ENCODE measurements at regions not wholly inside any gene's neighbourhood (a gene's known extent, or its start where the extent isn't known, plus 50 kb on each side); places are given as distances from the start of the nearest gene placed in this dataset.

DNA sequence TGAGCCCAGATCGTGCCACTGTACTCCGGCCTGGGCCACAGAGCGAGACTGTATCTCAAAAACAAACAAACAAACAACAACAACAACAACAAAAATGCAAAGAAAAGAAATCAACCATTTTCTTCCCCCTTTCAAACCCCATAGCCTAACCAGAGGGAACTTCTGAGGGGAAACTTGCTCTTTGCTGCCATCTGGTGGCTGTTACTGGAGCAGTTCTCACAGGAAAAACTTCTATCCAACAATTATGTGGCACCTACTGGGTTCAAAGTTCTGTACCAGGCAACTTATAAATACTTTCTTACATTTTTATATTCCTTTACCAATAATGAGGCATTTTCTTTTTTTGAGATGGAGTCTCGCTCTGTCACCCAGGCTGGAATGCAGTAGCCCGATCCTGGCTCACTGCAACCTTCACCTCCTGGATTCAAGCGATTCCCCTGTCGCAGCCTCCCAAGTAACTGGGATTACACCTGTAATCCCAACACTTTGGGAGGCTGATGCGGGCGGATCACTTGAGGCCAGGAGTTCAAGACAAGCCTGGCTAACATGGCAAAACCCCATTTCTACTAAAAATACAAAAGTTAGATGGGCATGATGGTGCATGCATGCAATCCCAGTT is 50.9 kb upstream of the BICDL1 start:
- no peak for TF ChIP-seq EZH2 (IDR thresholded peaks at IDR 0.05; ENCODE audit: insufficient read depth, poor library complexity, severe bottlenecking)
- TF ChIP-seq EZH2phosphoT487 (IDR thresholded peaks at IDR 0.05; ENCODE audit: insufficient read depth, low read depth): no peak
- WGBS, 2 experiments (ENCODE audit: low coverage in 1 of 2, low lambda C conversion rate in 2 of 2, missing lambda C conversion rate in 2 of 2): 36 to 43% methylated on average over 8 to 9 of the region's 9 CpGs
- H3K36me3 ChIP-seq (ENCODE audit: low read depth): no peaks in the 10 kb centered on the region
- no peak overlapping the region for H3K27ac ChIP-seq
- H3F3A ChIP-seq (ENCODE audit: insufficient read depth): no peaks in the 10 kb centered on the region
- no peaks in the 10 kb centered on the region for H3K4me1 ChIP-seq (ENCODE audit: insufficient read depth)
- in situ Hi-C loops (cut with MboI): no loop called here
- H3K4me3 ChIP-seq: no peak overlapping the region
- no peak overlapping the region for H3K9ac ChIP-seq
- no peak overlapping the region for H2AFZ ChIP-seq
- H3K9me2 ChIP-seq (ENCODE audit: insufficient read depth): no peaks in the 10 kb centered on the region
- H3K27me3 ChIP-seq (replicated peaks; ENCODE audit: insufficient read depth): no peaks in the 10 kb centered on the region; the same call in 1 of the 2 replicates
- no peaks in the 10 kb centered on the region for H3K79me2 ChIP-seq (ENCODE audit: insufficient read depth)
- H4K20me1 ChIP-seq (ENCODE audit: insufficient read depth): no peaks in the 10 kb centered on the region
- no peaks in the 10 kb centered on the region for H3K9me3 ChIP-seq (ENCODE audit: low read depth)
- no peak overlapping the region for H3K4me2 ChIP-seq (ENCODE audit: unreplicated experiment)
- DNase-seq: peak; percentile 49
